RWPE2 (cell line): ENCODE measurements at regions not wholly inside any gene's neighbourhood (a gene's known extent, or its start where the extent isn't known, plus 50 kb on each side); places are given as distances from the start of the nearest gene placed in this dataset.
A peak's percentile ranks its signal among the peaks of the same experiment; 100 is the strongest.

Experiments
- ATAC-seq: fragments of 200-7000 bp; cut with Tn5 transposase; 3 replicates; pipeline ENCODE4 v1.9.1; 2021; ENCODE audit warnings: low read depth
- DNase-seq: peaks from one replicate; pipeline ENCODE4 v3.0.0-alpha.2; 2020; ENCODE audit warnings: low spot score
- H3K27ac ChIP-seq: fragments of 450-650 bp; 2 replicates; pipeline ENCODE4 v1.5.1; 2017; ENCODE audit warnings: mild to moderate bottlenecking; ENCODE audit not compliant: poor library complexity, severe bottlenecking
- H3K27me3 ChIP-seq: fragments of 250-450 bp; sonication (Bioruptor Pico); 2 replicates; pipeline ENCODE4 v1.5.1; 2021; ENCODE audit warnings: mild to moderate bottlenecking, moderate library complexity; ENCODE audit not compliant: insufficient read depth, poor library complexity, severe bottlenecking
- H3K36me3 ChIP-seq: fragments of 250-450 bp; sonication (Bioruptor Pico); 2 replicates; pipeline ENCODE4 v1.5.1; 2020; ENCODE audit warnings: low read depth, mild to moderate bottlenecking, moderate library complexity
- H3K4me1 ChIP-seq: fragments of 250-450 bp; sonication (Bioruptor Pico); 2 replicates; pipeline ENCODE4 v1.5.1; 2021; ENCODE audit warnings: mild to moderate bottlenecking, moderate library complexity; ENCODE audit not compliant: insufficient read depth, poor library complexity, severe bottlenecking
- H3K4me3 ChIP-seq: fragments of 250-450 bp; sonication (Bioruptor Pico); 2 replicates; pipeline ENCODE4 v1.5.1; 2021; ENCODE audit warnings: mild to moderate bottlenecking, moderate library complexity; ENCODE audit not compliant: severe bottlenecking
- H3K9me3 ChIP-seq: fragments of 250-450 bp; sonication (Bioruptor Pico); 2 replicates; pipeline ENCODE4 v1.5.1; 2021; ENCODE audit warnings: mild to moderate bottlenecking, moderate library complexity; ENCODE audit not compliant: severe bottlenecking
- CTCF ChIP-seq: fragments of 450-650 bp; IDR thresholded peaks from one replicate; pipeline ENCODE4 v1.5.1; 2017; ENCODE audit warnings: mild to moderate bottlenecking, moderate library complexity; ENCODE audit not compliant: poor library complexity, severe bottlenecking

GRCh38 chr1:184851822-184852746 lies 97.4 kb upstream of the EDEM3 start:
- Histone ChIP-seq H3K27me3 (no peaks in the 10 kb centered on the region), H3K4me3 (no peak overlapping the region), H3K4me1 (no peaks in the 10 kb centered on the region), H3K36me3 (no peaks in the 10 kb centered on the region), H3K9me3 (no peaks in the 10 kb centered on the region), H3K27ac (no peak overlapping the region)
- DNase-seq (no peak), ATAC-seq (no peak)
- no peak for TF ChIP-seq CTCF

- no peaks in the 10 kb centered on the region for H3K27me3 ChIP-seq
- H3K4me3 ChIP-seq, result no peak overlapping the region
- no peak overlapping the region for H3K27ac ChIP-seq
- no peak for DNase-seq
- no peak for ATAC-seq
- H3K4me1 ChIP-seq, result peaks cover 1% of the 10 kb centered on the region
- no peaks in the 10 kb centered on the region for H3K9me3 ChIP-seq
- no peaks in the 10 kb centered on the region for H3K36me3 ChIP-seq
- no peak for TF ChIP-seq CTCF
Observed at GRCh38 chr1:184843732-184844495, 89.3 kb upstream of the EDEM3 start.

GRCh38 chr1:184840596-184840995 lies 85.9 kb upstream of the EDEM3 start:
- H3K27me3 ChIP-seq, result no peaks in the 10 kb centered on the region
- TF ChIP-seq CTCF, result no peak
- no peaks in the 10 kb centered on the region for H3K36me3 ChIP-seq
- H3K9me3 ChIP-seq, result no peaks in the 10 kb centered on the region
- no peak overlapping the region for H3K27ac ChIP-seq
- H3K4me3 ChIP-seq, result no peak overlapping the region
- DNase-seq (no peak), ATAC-seq (no peak)
- H3K4me1 ChIP-seq, result peaks cover 8% of the 10 kb centered on the region

DNA sequence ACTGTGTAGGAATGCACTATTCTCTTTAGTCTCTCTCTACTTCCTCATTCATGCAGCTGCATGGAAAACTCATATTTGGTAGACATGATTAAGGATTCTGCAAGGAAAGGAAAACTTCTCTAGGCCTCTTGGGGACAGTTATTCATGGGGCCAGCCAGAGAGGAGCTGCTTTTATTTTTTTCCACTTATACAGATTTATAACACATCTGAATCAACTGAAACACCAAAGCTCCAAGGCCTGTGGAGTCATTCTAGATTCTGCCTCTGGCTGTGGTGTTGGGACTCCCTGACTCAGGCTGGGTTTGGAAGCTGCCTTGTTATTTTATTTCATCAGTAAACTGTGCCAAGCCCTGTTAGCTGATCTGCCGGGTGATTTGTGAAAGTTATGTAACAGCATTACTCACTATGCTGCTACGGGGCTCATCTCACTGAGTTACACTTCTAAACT lies 83.9 kb upstream of the EDEM3 start:
- Histone ChIP-seq H3K4me3 (no peak overlapping the region), H3K27ac (no peak overlapping the region), H3K27me3 (no peaks in the 10 kb centered on the region), H3K36me3 (no peaks in the 10 kb centered on the region), H3K4me1 (peaks cover 8% of the 10 kb centered on the region), H3K9me3 (no peaks in the 10 kb centered on the region)
- ATAC-seq (peak; percentile 100), DNase-seq (peak; percentile 67)
- no peak for TF ChIP-seq CTCF
